GM10266 (cell line): ENCODE measurements at regions not wholly inside any gene's neighbourhood (a gene's known extent, or its start where the extent isn't known, plus 50 kb on each side); places are given as distances from the start of the nearest gene placed in this dataset.
"Not testable (repeated sequence)": the region's sequence is repeated elsewhere in the genome, so short reads cannot be mapped to it uniquely, and the experiment has no call there.

ENCODE experiments used
- DNase-seq: peaks from one replicate; pipeline ENCODE4 v3.0.0; 2012; ENCODE audit errors: extremely low spot score
- TF ChIP-seq, protein P1 (sequence below): IDR thresholded peaks from 2 replicates; pipeline ENCODE4 v1.5.1; 2012; ENCODE audit warnings: mild to moderate bottlenecking, low read depth; ENCODE audit not compliant: control insufficient read depth, insufficient read depth; ENCODE audit errors: missing control alignments

DNA sequence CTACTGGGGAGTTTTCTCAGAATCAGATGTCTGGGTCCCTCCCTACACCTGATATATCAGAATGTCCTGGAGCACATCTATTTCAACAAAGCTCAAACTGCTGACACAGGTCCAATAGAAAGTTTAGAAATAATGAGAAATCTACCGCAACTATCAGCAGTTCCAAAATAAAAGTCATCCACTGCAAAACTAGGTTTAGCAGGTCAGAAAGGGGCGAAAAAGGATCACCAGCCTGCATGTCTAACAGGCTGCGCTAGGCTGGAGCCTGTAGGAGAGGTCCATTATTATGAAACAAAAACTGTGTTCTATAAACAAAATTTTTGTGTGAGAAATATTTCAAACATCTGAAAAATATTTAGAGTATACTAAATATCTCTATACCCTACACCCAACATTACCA lies 84.1 kb upstream of the RNF38 start:
- no peak for DNase-seq
- TF ChIP-seq, protein P1, sequence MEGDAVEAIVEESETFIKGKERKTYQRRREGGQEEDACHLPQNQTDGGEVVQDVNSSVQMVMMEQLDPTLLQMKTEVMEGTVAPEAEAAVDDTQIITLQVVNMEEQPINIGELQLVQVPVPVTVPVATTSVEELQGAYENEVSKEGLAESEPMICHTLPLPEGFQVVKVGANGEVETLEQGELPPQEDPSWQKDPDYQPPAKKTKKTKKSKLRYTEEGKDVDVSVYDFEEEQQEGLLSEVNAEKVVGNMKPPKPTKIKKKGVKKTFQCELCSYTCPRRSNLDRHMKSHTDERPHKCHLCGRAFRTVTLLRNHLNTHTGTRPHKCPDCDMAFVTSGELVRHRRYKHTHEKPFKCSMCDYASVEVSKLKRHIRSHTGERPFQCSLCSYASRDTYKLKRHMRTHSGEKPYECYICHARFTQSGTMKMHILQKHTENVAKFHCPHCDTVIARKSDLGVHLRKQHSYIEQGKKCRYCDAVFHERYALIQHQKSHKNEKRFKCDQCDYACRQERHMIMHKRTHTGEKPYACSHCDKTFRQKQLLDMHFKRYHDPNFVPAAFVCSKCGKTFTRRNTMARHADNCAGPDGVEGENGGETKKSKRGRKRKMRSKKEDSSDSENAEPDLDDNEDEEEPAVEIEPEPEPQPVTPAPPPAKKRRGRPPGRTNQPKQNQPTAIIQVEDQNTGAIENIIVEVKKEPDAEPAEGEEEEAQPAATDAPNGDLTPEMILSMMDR, result no peak

DNA sequence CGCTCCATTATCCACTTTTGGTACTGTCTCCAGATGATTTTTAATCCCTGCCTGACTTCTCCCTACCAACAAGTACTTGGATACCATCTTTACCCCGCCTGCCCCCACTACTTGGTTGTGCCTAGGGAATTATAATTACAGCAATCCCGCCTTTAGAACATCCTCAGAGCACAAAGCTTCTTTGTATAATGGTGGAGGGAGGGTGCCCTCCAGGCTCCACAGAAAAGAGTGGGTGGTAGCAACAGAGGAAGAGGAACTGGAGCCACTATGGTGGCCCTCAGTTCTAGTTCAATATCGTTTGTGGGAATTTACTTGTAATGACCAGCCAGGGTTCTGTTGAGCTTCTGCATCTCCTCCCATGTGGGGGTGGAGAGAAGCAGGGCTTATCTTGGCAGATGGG lies 79.0 kb upstream of the RNF38 start:
- TF ChIP-seq, protein P1, result no peak
- DNase-seq, result no peak

DNA sequence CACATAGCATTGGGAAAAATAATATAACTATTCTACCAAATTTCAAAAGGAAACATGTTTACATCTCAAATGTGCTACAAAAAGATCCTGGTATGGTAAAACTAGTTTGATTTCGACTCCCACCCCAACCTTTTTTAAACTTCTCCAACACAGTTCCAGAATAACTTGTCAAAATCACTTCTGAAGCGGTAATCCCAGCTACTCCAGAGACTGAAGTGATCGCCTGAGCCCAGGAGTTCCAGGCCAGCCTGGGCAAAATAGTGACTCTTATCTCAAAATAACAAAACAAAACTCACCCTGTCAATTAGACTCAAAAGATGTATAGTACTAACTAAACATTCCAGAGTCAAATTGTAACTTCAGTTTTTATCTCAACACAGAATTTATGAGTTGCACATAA lies 71.3 kb upstream of the RNF38 start:
- no peak for DNase-seq
- TF ChIP-seq, protein P1, result no peak

DNA sequence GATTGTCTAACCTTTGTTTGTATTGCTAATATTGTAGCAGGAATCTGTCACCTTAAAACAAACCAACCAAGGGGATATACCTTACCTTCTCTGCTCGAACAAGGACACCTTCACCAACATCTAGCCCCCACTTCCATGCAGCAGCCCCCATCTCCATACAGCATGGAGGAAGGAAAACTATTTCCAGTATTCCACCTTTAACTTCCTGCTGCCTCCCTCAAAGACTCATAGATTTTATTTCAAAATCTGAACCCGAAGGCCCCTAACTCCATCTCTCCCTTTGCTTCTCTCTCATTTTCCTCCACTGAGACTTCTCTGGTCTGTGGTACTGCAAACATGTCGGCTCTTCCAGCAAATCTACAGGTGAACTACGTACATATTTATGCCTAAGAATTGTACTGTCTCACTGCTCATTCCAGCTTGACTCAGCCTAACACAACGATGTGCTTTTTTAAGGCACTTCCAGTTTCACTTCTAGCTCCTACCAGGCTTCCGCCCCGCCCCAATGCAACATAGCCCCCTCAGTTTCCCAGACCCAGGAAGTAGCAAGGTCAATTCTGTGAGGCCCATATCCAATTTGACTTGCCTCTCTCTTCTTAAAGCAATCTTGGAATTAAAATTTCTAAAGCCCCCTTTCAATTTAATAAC lies 70.7 kb upstream of the RNF38 start:
- TF ChIP-seq, protein P1, result no peak
- peak; percentile 75 for DNase-seq

DNA sequence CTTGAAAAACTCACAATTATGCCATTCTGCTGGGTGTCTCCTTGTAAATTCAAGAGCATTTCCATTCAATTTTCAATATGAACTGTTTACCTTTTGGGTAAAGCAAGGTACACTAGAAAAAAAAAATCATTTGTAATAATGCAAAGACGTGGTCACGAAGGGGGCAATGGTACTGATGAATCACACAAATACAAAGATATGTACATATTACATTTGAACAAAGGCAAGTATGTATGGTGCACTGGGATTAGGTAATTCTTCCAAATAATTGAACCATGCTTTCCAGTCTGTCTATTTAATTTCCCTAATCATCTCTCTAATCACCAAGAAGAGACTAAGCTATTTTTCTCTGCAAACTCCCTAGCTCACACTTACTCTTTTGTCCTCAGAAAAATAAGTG lies 63.4 kb upstream of the RNF38 start:
- DNase-seq, result no peak
- TF ChIP-seq, protein P1, result no peak

GRCh38 chr9:36462245-36462644 lies 62.2 kb upstream of the RNF38 start:
- TF ChIP-seq, protein P1, result no peak
- no peak for DNase-seq

GRCh38 chr9:36461323-36461722 lies 61.3 kb upstream of the RNF38 start:
- no peak for DNase-seq
- TF ChIP-seq, protein P1, result no peak

DNA sequence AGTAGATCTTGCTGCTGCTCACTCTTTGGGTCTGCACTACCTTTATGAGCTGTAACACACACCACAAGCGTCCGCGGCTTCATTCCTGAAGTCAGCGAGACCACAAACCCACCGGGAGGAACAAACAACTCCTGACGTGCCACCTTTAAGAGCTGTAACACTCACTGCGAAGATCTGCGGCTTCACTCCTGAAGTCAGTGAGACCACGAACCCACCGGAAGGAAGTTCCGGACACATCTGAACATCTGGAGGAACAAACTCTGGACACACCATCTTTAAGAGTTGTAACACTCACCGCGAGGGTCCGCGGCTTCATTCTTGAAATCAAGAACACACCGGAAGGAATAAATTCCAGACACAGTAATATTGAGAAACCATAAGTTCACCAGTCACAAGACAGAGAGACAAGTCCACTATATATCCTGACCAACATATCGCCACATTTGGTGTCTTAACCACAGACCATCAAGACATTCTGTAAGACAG lies 58.4 kb upstream of the RNF38 start:
- DNase-seq, result not testable (repeated sequence)
